ENCODE measurements at regions not wholly inside any gene's neighbourhood (a gene's known extent, or its start where the extent isn't known, plus 50 kb on each side); places are given as distances from the start of the nearest gene placed in this dataset.

- TF ChIP-seq, protein P1, sequence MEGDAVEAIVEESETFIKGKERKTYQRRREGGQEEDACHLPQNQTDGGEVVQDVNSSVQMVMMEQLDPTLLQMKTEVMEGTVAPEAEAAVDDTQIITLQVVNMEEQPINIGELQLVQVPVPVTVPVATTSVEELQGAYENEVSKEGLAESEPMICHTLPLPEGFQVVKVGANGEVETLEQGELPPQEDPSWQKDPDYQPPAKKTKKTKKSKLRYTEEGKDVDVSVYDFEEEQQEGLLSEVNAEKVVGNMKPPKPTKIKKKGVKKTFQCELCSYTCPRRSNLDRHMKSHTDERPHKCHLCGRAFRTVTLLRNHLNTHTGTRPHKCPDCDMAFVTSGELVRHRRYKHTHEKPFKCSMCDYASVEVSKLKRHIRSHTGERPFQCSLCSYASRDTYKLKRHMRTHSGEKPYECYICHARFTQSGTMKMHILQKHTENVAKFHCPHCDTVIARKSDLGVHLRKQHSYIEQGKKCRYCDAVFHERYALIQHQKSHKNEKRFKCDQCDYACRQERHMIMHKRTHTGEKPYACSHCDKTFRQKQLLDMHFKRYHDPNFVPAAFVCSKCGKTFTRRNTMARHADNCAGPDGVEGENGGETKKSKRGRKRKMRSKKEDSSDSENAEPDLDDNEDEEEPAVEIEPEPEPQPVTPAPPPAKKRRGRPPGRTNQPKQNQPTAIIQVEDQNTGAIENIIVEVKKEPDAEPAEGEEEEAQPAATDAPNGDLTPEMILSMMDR (IDR thresholded peaks at IDR 0.05; ENCODE audit: insufficient read depth, low read length), result no peak
- no peak for TF ChIP-seq REST (IDR thresholded peaks at IDR 0.05; ENCODE audit: insufficient replicate concordance, low read depth)
- TF ChIP-seq POLR2AphosphoS5 (IDR thresholded peaks at IDR 0.05; ENCODE audit: low read depth), result no peak
- TF ChIP-seq GABPA (IDR thresholded peaks at IDR 0.05; ENCODE audit: low read depth), result no peak
- no peak for TF ChIP-seq SPI1 (IDR thresholded peaks at IDR 0.05; ENCODE audit: borderline replicate concordance, low read depth)
These were observed 122.4 kb upstream of the SOX5 start for GRCh38 chr12:24071842-24072241.
